GM10266 (cell line): ENCODE measurements at regions not wholly inside any gene's neighbourhood (a gene's known extent, or its start where the extent isn't known, plus 50 kb on each side); places are given as distances from the start of the nearest gene placed in this dataset.
"Not testable (repeated sequence)": the region's sequence is repeated elsewhere in the genome, so short reads cannot be mapped to it uniquely, and the experiment has no call there.

ENCODE experiments used
- DNase-seq: peaks from one replicate; pipeline ENCODE4 v3.0.0; 2012; ENCODE audit errors: extremely low spot score
- CTCF ChIP-seq: IDR thresholded peaks from 2 replicates; pipeline ENCODE4 v1.5.1; 2012; ENCODE audit warnings: mild to moderate bottlenecking, low read depth; ENCODE audit not compliant: control insufficient read depth, insufficient read depth; ENCODE audit errors: missing control alignments

GRCh38 chr12:25684070-25684469 lies 131.0 kb upstream of the LMNTD1 start:
- TF ChIP-seq CTCF: no peak
- no peak for DNase-seq

- DNase-seq: no peak
- TF ChIP-seq CTCF: no peak
These were observed 133.3 kb upstream of the LMNTD1 start for GRCh38 chr12:25686351-25686750.

- no peak for DNase-seq
- TF ChIP-seq CTCF: no peak
These were observed 134.1 kb upstream of the LMNTD1 start for GRCh38 chr12:25687226-25687625.

GRCh38 chr12:25688851-25689250 lies 135.8 kb upstream of the LMNTD1 start:
- DNase-seq: not testable (repeated sequence)

GRCh38 chr12:25689996-25690501 lies 137.0 kb upstream of the LMNTD1 start:
- no peak for DNase-seq
- no peak for TF ChIP-seq CTCF

- no peak for DNase-seq
- no peak for TF ChIP-seq CTCF
These were observed 138.1 kb upstream of the LMNTD1 start for GRCh38 chr12:25690996-25691864.

- no peak for TF ChIP-seq CTCF
- no peak for DNase-seq
These were observed 138.7 kb upstream of the LMNTD1 start for GRCh38 chr12:25691865-25692114.
